ENCODE measurements at regions not wholly inside any gene's neighbourhood (a gene's known extent, or its start where the extent isn't known, plus 50 kb on each side); places are given as distances from the start of the nearest gene placed in this dataset.

DNA sequence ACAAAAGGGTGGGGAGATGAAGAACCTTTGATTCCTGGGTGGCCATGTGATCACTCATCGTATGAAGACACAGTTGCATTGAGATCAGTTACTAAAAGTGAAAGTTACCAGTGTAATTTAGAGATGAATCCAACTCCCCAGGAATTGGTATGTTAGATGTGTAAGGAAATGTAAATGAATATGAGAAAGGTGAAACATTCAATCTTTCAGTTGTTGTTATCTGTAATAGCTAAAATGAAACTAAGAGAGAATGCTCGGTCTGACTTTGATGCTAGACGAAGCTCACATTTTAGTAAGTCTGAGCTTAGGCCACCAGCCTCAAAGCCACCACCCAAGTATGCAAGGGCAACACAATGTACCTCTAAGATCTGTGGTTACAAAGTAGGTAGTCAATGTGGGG lies 194.3 kb upstream of the POF1B start:
- CTCF ChIA-PET: no interaction called here
- Histone ChIP-seq H3K9me3 (ENCODE audit: control insufficient read depth in 1 of 2, insufficient read depth in 1 of 2, low read length in 2 of 2) (no peaks in the 10 kb centered on the region), H3K27ac (ENCODE audit: low read depth in 1 of 2, low read length in 2 of 2) (no peak overlapping the region), H3K4me1 (ENCODE audit: insufficient read depth, low read length) (no peaks in the 10 kb centered on the region), H3K27me3 (ENCODE audit: control insufficient read depth in 1 of 2, insufficient read depth in 2 of 2, low read length in 2 of 2) (no peaks in the 10 kb centered on the region), H3K4me3 (ENCODE audit: low read length) (no peak overlapping the region), H3K36me3 (ENCODE audit: insufficient read depth, low read length) (no peaks in the 10 kb centered on the region)
- DNase-seq (no peak), ATAC-seq (ENCODE audit: poor library complexity) (no peak)
- Mint-ChIP-seq H3K27ac (no peak overlapping the region), H3K4me1 (ENCODE audit: low read depth) (no peaks in the 10 kb centered on the region), H3K4me3 (no peak overlapping the region), H3K27me3 (no peaks in the 10 kb centered on the region), H3K36me3 (ENCODE audit: low read depth) (no peaks in the 10 kb centered on the region), H3K9me3 (no peaks in the 10 kb centered on the region)
- intact Hi-C loops (cut with DNase I, micrococcal nuclease): no loop called here
- POLR2A ChIA-PET: no interaction called here
- TF ChIP-seq, protein P1, sequence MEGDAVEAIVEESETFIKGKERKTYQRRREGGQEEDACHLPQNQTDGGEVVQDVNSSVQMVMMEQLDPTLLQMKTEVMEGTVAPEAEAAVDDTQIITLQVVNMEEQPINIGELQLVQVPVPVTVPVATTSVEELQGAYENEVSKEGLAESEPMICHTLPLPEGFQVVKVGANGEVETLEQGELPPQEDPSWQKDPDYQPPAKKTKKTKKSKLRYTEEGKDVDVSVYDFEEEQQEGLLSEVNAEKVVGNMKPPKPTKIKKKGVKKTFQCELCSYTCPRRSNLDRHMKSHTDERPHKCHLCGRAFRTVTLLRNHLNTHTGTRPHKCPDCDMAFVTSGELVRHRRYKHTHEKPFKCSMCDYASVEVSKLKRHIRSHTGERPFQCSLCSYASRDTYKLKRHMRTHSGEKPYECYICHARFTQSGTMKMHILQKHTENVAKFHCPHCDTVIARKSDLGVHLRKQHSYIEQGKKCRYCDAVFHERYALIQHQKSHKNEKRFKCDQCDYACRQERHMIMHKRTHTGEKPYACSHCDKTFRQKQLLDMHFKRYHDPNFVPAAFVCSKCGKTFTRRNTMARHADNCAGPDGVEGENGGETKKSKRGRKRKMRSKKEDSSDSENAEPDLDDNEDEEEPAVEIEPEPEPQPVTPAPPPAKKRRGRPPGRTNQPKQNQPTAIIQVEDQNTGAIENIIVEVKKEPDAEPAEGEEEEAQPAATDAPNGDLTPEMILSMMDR (IDR thresholded peaks at IDR 0.05): no peak

DNA sequence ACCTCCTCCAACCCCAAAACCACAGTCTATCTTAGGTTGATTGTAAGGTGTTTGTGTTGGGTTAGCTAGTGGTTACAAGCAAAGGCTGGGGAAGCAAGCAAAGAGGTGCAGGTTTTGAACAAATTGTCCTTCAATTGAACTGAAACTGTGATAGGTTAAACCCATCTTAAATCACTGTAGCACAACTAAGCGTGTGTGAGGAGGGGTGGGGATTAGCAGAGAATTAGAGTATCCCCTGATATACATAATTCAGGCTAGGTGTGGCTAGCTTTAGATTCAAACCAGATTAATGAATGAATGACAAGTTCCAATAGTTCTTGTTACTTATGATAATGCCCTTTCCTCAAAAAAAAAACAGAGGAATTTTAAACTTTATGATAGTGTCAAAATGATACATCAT lies 191.0 kb upstream of the POF1B start:
- no peaks in the 10 kb centered on the region for H3K9me3 Mint-ChIP-seq
- H3K4me3 Mint-ChIP-seq: no peak overlapping the region
- no peak overlapping the region for H3K4me3 ChIP-seq (ENCODE audit: low read length)
- TF ChIP-seq, protein P1 (IDR thresholded peaks at IDR 0.05): no peak
- no peaks in the 10 kb centered on the region for H3K9me3 ChIP-seq (ENCODE audit: control insufficient read depth in 1 of 2, insufficient read depth in 1 of 2, low read length in 2 of 2)
- no peak overlapping the region for H3K27ac ChIP-seq (ENCODE audit: low read depth in 1 of 2, low read length in 2 of 2)
- intact Hi-C loops (cut with DNase I, micrococcal nuclease): no loop called here
- ChIA-PET CTCF (no interaction called here), POLR2A (no interaction called here)
- no peaks in the 10 kb centered on the region for H3K27me3 Mint-ChIP-seq
- no peak overlapping the region for H3K27ac Mint-ChIP-seq
- H3K36me3 Mint-ChIP-seq (ENCODE audit: low read depth): no peaks in the 10 kb centered on the region
- ATAC-seq (ENCODE audit: poor library complexity) (no peak), DNase-seq (no peak)
- H3K27me3 ChIP-seq (ENCODE audit: control insufficient read depth in 1 of 2, insufficient read depth in 2 of 2, low read length in 2 of 2): no peaks in the 10 kb centered on the region
- H3K4me1 ChIP-seq (ENCODE audit: insufficient read depth, low read length): no peaks in the 10 kb centered on the region
- H3K4me1 Mint-ChIP-seq (ENCODE audit: low read depth): no peaks in the 10 kb centered on the region
- no peaks in the 10 kb centered on the region for H3K36me3 ChIP-seq (ENCODE audit: insufficient read depth, low read length)

DNA sequence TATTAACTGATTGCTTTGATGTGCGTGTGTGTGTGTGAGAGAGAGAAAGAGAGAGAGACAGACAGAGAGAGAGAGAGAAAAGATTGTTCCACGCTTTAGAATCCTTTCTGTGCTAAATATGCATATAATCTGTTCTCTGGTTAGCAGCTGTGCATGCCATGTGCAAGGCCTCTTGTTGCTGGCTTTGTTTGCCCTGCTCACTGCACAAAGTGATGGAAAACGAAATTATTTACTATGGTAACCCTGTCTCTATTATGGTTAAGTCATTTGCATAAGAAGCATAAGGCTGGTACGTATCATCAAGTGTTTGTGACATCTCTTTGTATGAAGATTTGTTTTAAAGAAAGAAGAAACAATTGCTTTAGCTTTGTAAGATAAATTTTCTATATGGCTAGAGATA lies 190.2 kb upstream of the POF1B start:
- Mint-ChIP-seq H3K9me3 (no peaks in the 10 kb centered on the region), H3K27me3 (no peaks in the 10 kb centered on the region), H3K4me1 (ENCODE audit: low read depth) (no peaks in the 10 kb centered on the region), H3K36me3 (ENCODE audit: low read depth) (no peaks in the 10 kb centered on the region), H3K4me3 (no peak overlapping the region), H3K27ac (no peak overlapping the region)
- Histone ChIP-seq H3K27me3 (ENCODE audit: control insufficient read depth in 1 of 2, insufficient read depth in 2 of 2, low read length in 2 of 2) (no peaks in the 10 kb centered on the region), H3K27ac (ENCODE audit: low read depth in 1 of 2, low read length in 2 of 2) (no peak overlapping the region), H3K9me3 (ENCODE audit: control insufficient read depth in 1 of 2, insufficient read depth in 1 of 2, low read length in 2 of 2) (no peaks in the 10 kb centered on the region), H3K4me1 (ENCODE audit: insufficient read depth, low read length) (no peaks in the 10 kb centered on the region), H3K36me3 (ENCODE audit: insufficient read depth, low read length) (no peaks in the 10 kb centered on the region), H3K4me3 (ENCODE audit: low read length) (no peak overlapping the region)
- TF ChIP-seq, protein P1 (IDR thresholded peaks at IDR 0.05): no peak
- ATAC-seq (ENCODE audit: poor library complexity): no peak
- POLR2A ChIA-PET: no interaction called here
- CTCF ChIA-PET: no interaction called here
- DNase-seq: no peak
- intact Hi-C loops (cut with DNase I, micrococcal nuclease): no loop called here

Measured in CD4-positive, alpha-beta T cell (primary cell).